PC-3 (cell line): ENCODE measurements at regions not wholly inside any gene's neighbourhood (a gene's known extent, or its start where the extent isn't known, plus 50 kb on each side); places are given as distances from the start of the nearest gene placed in this dataset.

ENCODE experiments used
- ATAC-seq: fragments of 200-7000 bp; cut with Tn5 transposase; 2 replicates; pipeline ENCODE4 v1.9.1; 2020; ENCODE audit warnings: mild to moderate bottlenecking, moderate library complexity
- BruUV-seq: library from RNA; stranded (reverse); fragments of 400-500 nt; replicated peaks from 2 replicates; lab custom pipeline; 2021; lab: Mats Ljungman, UMichigan
- CTCF ChIA-PET: fragments of 300-600 bp; sonication (Branson Sonifier 250); formaldehyde crosslinking; loops from one replicate; lab custom pipeline; 2022; ENCODE audit warnings: antibody characterized with exemption; lab: Charles Lee
- POLR2A ChIA-PET: fragments of 300-600 bp; sonication (Branson Sonifier 250); formaldehyde crosslinking; loops from one replicate; lab custom pipeline; 2022; ENCODE audit warnings: antibody characterized with exemption; ENCODE audit not compliant: unreplicated experiment; lab: Charles Lee
- DNase-seq: peaks from one replicate; pipeline ENCODE4 v3.0.0-alpha.2; 2015
- H2AFZ ChIP-seq: fragments of 300-600 bp; sonication (generic); 2 replicates; pipeline ENCODE4 v1.6.0; 2016; ENCODE audit warnings: antibody characterized with exemption, low read length
- H3F3A ChIP-seq: fragments of 300-600 bp; sonication (generic); one replicate; pipeline ENCODE4 v1.6.0; 2017; ENCODE audit warnings: antibody characterized with exemption, low read length, control low read depth, mild to moderate bottlenecking; ENCODE audit not compliant: unreplicated experiment
- H3K27ac ChIP-seq: fragments of 300-600 bp; sonication (generic); 2 replicates; pipeline ENCODE4 v1.5.1; 2016; ENCODE audit warnings: mild to moderate bottlenecking, low read length
- H3K27me3 ChIP-seq: fragments of 300-600 bp; sonication (generic); 2 replicates; pipeline ENCODE4 v1.6.1; 2016; ENCODE audit warnings: low read length, mixed read lengths
- H3K36me3 ChIP-seq: fragments of 300-600 bp; sonication (generic); 2 replicates; pipeline ENCODE4 v1.6.1; 2016; ENCODE audit warnings: low read depth, mixed run types, low read length, mixed read lengths
- H3K4me1 ChIP-seq: fragments of 300-600 bp; sonication (generic); 2 replicates; pipeline ENCODE4 v1.5.1; 2016; ENCODE audit warnings: low read length; ENCODE audit not compliant: insufficient read depth
- H3K4me2 ChIP-seq: fragments of 300-600 bp; sonication (generic); 2 replicates; pipeline ENCODE4 v1.6.0; 2016; ENCODE audit warnings: low read length
- H3K4me3 ChIP-seq: fragments of 300-600 bp; sonication (generic); 2 replicates; pipeline ENCODE4 v1.5.1; 2016; ENCODE audit warnings: mild to moderate bottlenecking, low read length, mixed read lengths
- H3K79me2 ChIP-seq: fragments of 300-600 bp; sonication (generic); 2 replicates; pipeline ENCODE4 v1.6.1; 2017; ENCODE audit warnings: low read length, mixed read lengths
- H3K9ac ChIP-seq: fragments of 300-600 bp; sonication (generic); 2 replicates; pipeline ENCODE4 v1.6.0; 2016; ENCODE audit warnings: mild to moderate bottlenecking, low read length
- H3K9me2 ChIP-seq: fragments of 300-600 bp; sonication (generic); replicated peaks from 2 replicates; pipeline ENCODE4 v1.6.1; 2016; ENCODE audit warnings: mixed run types, low read length, mixed read lengths
- H3K9me3 ChIP-seq: fragments of 300-600 bp; sonication (generic); 2 replicates; pipeline ENCODE4 v1.6.1; 2016; ENCODE audit warnings: low read length, mixed read lengths
- H4K20me1 ChIP-seq: fragments of 300-600 bp; sonication (generic); 2 replicates; pipeline ENCODE4 v1.6.1; 2016; ENCODE audit warnings: low read length, mixed read lengths
- CTCF ChIP-seq: fragments of 300-600 bp; sonication (generic); conservative IDR thresholded peaks from 2 replicates; pipeline ENCODE4 v1.5.1; 2017; ENCODE audit warnings: antibody characterized with exemption, low read depth, mild to moderate bottlenecking, low read length
- EZH2 ChIP-seq: fragments of 300-600 bp; sonication (generic); IDR thresholded peaks from one replicate; pipeline ENCODE4 v1.6.1; 2017; ENCODE audit warnings: antibody characterized with exemption, mild to moderate bottlenecking, low read length; ENCODE audit not compliant: unreplicated experiment
- EZH2phosphoT487 ChIP-seq: fragments of 300-600 bp; sonication (generic); IDR thresholded peaks from 2 replicates; pipeline ENCODE4 v1.6.1; 2018; ENCODE audit warnings: mild to moderate bottlenecking, antibody characterized with exemption, low read length, borderline replicate concordance
- intact Hi-C: fragments of 100-400 bp; cut with micrococcal nuclease; formaldehyde crosslinking; loops from 2 replicates; pipeline ENCODE4 v1.9.0; 2023

- no peak overlapping the region for H3K27ac ChIP-seq
- H3F3A ChIP-seq, result no peaks in the 10 kb centered on the region
- H3K36me3 ChIP-seq, result no peaks in the 10 kb centered on the region
- no peaks in the 10 kb centered on the region for H4K20me1 ChIP-seq
- H3K4me3 ChIP-seq, result no peak overlapping the region
- no peak overlapping the region for H3K9ac ChIP-seq
- no peaks in the 10 kb centered on the region for H3K9me2 ChIP-seq
- BruUV-seq, result no TSS peak
- H3K9me3 ChIP-seq, result no peaks in the 10 kb centered on the region
- DNase-seq (no peak), ATAC-seq (no peak)
- H2AFZ ChIP-seq, result no peak overlapping the region
- ChIA-PET CTCF (no interaction called here), POLR2A (no interaction called here)
- no peak for TF ChIP-seq EZH2phosphoT487
- no peak for TF ChIP-seq CTCF
- TF ChIP-seq EZH2, result no peak
- no peaks in the 10 kb centered on the region for H3K79me2 ChIP-seq
- H3K4me2 ChIP-seq, result no peak overlapping the region
- H3K27me3 ChIP-seq, result no peaks in the 10 kb centered on the region
- no peaks in the 10 kb centered on the region for H3K4me1 ChIP-seq
- intact Hi-C loops, result no loop called here
These were observed 149.8 kb downstream of the MACIR start for GRCh38 chr5:103408408-103408807.

- Histone ChIP-seq H3K27ac (no peak overlapping the region), H4K20me1 (no peaks in the 10 kb centered on the region), H3K4me1 (no peaks in the 10 kb centered on the region), H3K36me3 (no peaks in the 10 kb centered on the region), H3K9ac (no peak overlapping the region), H2AFZ (no peak overlapping the region), H3K9me3 (no peaks in the 10 kb centered on the region), H3K79me2 (no peaks in the 10 kb centered on the region), H3K4me2 (no peak overlapping the region), H3K9me2 (no peaks in the 10 kb centered on the region), H3K4me3 (no peak overlapping the region), H3K27me3 (no peaks in the 10 kb centered on the region), H3F3A (no peaks in the 10 kb centered on the region)
- no peak for TF ChIP-seq EZH2phosphoT487
- TF ChIP-seq EZH2, result no peak
- no peak for TF ChIP-seq CTCF
- ATAC-seq (no peak), DNase-seq (no peak)
- no TSS peak for BruUV-seq
- intact Hi-C loops, result no loop called here
- ChIA-PET CTCF (no interaction called here), POLR2A (no interaction called here)
These were observed 148.8 kb downstream of the MACIR start for GRCh38 chr5:103407402-103407801.

- Histone ChIP-seq H4K20me1 (no peaks in the 10 kb centered on the region), H3K27ac (no peak overlapping the region), H3K4me3 (no peak overlapping the region), H3K9ac (no peak overlapping the region), H3F3A (no peaks in the 10 kb centered on the region), H3K4me1 (no peaks in the 10 kb centered on the region), H3K27me3 (no peaks in the 10 kb centered on the region), H3K9me2 (no peaks in the 10 kb centered on the region), H3K79me2 (no peaks in the 10 kb centered on the region), H3K9me3 (no peaks in the 10 kb centered on the region), H2AFZ (no peak overlapping the region), H3K36me3 (no peaks in the 10 kb centered on the region), H3K4me2 (no peak overlapping the region)
- CTCF ChIA-PET, result no interaction called here
- no TSS peak for BruUV-seq
- POLR2A ChIA-PET, result no interaction called here
- TF ChIP-seq CTCF, result no peak
- TF ChIP-seq EZH2phosphoT487, result no peak
- TF ChIP-seq EZH2, result no peak
- intact Hi-C loops, result no loop called here
- ATAC-seq, result no peak
- no peak for DNase-seq
These were observed 145.9 kb downstream of the MACIR start for GRCh38 chr5:103404483-103404882.
